KG1 (cell line): ENCODE measurements at regions not wholly inside any gene's neighbourhood (a gene's known extent, or its start where the extent isn't known, plus 50 kb on each side); places are given as distances from the start of the nearest gene placed in this dataset.

Experiments used
- DNase-seq: peaks from one replicate; lab custom pipeline; 2025; lab: John Stamatoyannopoulos, UW

DNA sequence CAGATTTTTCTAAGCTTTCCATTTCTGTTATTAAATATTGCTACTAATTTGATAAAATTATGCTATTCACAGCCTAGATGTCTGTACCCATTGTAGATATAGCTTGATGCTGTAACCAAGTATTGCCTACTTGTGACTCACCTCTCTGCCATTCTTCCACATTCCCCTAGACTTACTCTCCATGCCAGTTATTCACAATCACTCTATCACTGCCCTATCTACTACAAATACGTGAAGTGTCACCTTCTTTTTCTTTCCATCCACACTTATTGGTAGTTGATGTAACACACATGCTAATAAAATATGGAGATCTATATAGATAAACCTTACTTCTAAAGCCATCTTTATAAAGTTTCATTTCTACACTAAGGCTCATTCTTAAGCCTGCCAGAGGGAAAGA lies 179.4 kb upstream of the PACRGL start:
- DNase-seq: no peak

DNA sequence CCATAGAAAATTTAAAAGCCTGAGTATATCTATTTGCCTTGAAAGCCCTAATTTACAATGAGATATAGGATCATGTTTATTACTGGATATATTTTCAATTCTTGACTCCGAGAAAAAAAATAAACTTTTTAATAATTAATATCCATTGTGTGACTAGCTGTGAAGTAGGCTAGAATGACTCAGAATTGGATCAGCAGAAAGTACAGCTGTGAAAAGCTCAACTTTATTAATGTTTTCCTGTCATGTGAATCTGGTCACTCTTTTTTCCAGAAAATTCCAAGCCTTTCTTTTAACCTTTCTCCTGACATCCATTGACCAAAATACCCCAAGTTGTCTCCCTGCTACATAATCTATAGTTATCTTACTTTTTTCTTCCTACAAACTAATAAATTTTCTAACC lies 171.8 kb upstream of the PACRGL start:
- DNase-seq: no peak

DNA sequence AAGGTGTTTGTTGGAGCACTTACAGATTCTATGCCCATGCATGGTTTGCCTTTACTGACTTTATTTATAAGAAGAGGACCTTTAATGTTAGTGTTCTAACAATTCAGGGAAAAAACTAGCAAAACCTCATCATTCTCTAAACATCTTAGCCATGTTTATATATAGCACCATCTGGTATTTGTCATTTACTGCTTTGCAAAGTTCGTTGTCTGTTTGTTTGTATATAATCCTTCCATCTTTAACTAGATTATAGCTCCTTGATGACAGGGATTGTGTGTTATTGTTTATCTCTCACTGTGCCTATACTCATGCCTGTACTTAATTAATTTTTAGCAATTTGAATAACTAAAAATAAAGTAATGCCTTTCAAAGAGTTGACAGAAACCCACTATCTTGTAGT lies 170.6 kb upstream of the PACRGL start:
- no peak for DNase-seq

DNA sequence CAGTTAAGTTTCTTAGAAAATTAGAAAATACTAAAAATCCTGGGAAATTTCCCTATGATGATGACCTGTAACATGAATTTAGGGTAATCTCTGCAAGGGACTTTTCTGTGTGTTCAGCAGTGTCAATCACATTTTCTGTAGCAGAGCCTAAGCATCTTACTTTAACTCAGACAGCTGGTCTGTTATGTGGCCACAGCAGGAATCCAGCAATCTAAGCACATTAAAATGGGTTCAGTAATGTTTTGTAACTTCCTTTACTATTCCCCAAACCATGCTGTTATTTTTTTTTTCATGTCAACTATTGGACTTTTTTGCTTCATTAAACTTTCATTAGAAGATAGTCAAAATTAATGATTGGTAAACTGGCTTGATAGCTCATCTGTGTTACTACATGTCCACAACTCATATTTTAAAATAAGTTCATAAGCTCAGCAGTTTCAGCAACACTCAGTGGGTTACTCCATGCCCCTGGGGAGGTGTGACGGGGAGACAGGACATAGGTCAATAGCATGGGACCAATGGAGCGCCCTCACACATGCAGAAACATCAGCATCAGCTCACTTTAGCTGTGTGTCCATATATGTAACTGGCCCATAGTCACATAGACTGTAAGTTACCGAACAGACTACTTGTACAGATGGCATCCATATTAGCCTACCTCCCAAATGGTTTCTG lies 168.0 kb upstream of the PACRGL start:
- DNase-seq: no peak

DNA sequence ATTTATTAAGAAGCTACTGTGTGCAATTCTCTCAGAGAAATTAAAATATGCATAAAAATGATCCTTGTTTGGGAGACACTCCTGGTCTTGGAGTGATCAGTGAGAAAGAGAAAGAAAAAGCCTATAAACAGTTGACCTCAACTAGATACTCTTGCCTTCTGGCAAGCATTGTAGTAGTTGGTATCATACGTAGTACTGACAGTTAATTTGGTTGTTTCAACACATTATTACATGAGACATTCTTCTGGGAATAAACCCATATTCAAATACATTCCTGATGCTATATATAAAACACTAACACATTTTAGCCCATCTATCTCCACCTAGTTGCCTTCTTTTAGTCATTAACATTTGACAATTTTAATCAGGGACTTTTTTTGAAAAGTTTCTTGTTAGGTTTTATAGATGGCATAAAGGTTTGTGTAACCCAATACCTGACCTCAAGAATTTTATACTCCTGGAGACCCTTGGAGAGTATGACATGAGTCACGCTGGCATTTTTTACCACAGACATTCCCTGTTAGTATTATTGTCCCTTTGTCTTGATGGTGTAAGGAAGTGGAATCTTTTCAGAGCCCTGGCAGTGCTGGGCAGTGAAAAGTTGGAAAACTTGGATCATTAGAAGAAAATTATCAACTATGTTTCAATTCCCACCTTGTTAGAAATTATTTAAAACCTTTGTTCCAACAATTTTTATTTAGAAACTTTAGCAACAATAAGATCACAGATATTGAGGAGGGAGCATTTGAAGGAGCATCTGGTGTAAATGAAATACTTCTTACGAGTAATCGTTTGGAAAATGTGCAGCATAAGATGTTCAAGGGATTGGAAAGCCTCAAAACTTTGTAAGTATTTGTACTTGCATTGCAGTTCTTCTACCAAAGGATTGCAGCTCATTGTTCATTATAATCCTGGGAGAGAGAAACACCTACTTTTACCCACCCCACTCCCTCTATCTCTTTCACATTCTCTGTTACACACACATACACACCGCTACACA lies 167.1 kb upstream of the PACRGL start:
- DNase-seq: no peak

DNA sequence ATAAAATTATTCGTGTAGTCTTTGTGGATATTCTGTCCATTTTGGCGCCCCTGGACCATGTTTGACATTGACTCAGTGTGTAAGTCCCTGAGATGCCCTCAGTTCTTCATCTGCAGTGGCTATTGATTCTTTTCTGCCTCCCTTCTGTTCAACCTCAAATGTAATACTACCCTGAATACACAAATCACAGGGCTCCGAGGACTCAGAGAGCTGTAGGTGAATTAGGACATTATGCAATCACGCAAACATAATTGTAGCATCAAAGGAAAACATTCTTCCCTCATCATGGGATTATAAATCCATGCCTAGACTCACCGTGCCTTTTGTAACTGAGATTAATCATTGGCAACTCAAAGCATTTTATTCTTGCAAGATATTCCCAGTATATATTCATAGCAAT lies 161.4 kb upstream of the PACRGL start:
- DNase-seq: no peak

DNA sequence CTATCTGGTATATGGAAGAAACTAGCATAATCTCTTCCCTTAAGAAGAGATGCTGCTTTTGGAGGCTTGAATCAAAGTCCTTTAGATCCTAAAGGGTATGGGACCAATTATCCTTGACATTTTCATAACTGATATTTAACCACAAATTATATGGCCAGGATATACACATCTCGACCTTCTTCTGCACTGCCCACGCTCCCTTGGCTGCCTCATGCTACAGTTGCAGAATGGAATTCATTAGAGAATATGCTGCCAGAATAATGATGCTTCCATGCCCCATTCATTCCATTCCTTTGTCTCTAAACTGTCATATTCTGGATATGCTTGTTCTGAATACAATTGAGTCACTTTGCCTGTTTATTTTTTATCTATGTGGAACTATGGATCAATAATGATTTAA lies 157.1 kb upstream of the PACRGL start:
- no peak for DNase-seq

DNA sequence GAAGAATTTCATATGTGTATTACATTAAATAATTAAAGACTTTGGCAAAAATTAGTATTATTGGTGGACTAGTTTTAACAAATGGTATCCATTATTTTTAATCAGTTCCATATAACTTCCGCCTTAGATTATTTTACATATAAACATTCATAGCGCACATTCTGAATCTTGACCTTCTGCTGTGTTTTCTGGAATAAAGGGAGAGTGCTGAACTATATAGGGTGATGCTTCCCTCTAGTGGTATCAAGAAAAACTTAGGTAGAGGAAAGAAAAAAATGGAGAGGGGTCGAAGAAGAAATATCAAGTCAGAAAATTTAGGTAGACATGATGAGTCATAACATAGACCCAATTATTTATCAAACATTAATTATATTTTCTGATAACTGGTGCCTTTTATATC lies 155.6 kb upstream of the PACRGL start:
- DNase-seq: no peak

DNA sequence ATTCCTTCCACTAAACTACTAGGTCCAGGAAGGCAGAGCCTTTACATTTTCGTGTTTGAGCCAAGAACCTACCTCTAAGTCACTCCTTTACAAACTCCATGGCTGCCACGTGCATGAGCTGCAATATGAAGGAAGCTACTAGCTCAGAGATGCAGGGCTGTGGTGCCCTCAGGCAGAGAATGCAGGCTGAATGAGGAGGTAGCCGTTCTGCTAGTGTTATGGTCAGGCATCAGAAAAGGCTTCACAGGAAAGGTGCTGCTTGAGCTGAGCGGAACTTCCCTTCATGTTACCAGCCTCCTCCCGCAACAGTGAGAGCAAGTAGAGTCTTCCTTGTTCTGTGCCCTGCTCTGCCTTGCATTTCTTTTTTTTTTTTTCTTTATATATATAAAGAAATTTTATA lies 148.3 kb upstream of the PACRGL start:
- no peak for DNase-seq

DNA sequence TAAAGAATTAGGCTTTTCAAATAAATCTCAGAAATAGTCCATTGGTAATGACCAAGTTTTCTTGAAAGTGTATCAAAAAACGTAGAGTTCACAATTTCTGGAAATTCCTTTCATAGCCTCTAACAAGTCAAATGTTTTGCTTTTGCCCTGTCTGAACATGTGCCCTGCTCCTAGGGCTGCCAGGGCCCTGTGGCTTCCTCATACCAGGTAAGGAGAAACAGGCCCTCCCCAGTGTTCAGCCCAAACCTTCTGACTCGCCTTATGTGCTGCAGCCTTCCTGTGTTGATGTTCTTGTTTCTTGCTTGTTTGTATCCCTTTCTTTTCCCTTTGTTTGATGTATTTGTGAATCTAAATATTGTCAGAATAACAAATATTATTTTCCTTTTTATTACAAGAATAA lies 146.1 kb upstream of the PACRGL start:
- DNase-seq: no peak

DNA sequence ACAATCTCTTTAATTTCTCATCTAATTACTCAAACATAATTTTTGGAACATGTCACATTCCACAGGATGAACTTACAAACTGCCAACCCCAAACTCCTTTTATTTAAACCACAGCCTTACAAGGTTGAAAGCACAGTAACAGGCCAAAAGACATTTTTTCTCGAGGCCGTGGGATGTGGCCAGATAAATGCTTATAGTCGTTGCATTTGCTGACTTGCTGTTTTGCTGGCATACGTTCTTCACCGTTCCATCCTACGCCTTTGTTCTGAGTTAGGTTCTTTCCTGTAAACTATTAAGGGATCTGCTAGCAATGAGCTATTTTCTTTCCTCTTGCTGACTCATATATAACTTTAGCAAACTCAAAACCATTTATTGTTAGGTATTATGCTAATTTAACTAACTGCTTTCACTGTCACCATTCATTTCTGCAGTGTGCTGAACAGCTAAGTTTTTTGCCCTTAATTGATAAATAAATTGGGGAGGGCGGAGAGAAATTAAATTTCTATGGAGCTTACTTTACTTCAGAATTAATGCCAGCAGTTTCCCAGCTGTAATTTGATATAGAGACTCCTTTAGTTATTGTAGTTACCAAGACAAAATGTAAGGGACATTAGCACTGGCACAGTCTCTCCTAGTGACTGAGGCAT lies 135.1 kb upstream of the PACRGL start:
- DNase-seq: no peak

DNA sequence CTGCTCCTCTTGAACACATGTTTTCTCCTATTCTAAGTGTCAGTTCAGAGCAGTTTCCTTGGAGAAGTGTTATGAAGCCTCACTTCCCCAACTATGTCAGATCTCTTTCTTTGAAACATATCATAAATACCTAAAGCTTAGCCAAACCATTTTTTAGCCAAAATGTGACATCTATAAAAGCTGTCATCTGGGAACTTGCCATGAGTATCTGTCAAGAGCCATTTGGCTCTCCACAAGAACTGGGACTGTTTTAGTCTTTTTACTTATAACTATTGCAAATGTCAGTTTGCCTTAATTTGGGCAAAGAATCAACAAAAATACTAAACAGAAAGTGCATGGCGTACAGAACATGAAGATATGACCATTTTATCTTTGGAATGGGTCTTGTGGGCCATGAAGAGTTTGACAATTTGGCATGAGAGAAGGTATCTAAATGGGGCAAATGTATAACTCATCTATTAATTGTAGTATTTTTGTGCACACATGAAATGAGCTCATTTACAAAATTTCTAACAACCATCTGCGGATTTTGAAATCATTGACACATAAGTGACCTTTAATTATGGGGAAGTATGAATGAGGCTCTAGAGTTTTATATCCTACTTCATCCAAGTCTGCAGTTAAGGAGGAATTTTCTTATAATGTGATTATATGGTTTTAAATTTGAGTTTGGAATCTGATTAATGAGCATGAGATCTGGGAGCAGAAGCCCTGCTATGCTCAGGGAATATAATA lies 129.1 kb upstream of the PACRGL start:
- DNase-seq: no peak

DNA sequence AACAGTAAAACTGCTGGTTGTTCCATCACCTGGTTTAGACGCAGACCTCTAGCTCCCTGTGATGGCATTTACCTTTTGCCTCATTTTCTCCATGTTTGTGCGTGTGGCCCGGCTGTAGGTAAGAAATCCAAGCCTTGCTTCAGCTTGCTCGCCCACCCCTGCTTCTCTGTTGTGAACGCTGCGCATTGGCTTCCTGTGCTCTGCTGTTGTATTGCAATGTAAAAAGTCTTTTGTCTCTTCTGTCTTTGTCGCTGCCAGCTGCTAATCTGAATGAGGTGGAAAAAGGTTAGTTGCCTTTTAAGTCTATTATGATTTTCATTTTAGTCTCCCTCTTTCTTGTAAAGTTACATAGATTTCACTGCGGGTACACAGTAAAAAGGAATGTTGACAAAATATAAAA lies 127.3 kb upstream of the PACRGL start:
- DNase-seq: no peak

DNA sequence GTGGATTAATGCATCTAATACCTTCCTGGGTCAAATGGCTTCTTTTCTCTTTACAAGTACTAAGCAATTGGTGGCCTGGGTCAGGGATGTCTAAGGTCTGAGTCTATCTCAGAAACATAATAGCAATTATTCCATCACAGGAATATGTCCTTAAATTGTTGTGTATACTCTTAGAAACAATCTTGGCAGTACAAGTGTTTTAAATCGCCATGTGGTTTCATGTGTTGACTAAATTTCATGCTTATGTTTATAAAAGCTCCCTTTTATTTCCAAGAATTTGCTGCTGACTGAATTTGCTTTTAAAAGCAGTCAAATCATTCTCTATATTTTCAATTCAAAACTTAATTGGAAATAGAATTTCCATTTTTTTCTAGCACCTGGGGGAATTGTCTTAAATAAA lies 125.3 kb upstream of the PACRGL start:
- DNase-seq: no peak

DNA sequence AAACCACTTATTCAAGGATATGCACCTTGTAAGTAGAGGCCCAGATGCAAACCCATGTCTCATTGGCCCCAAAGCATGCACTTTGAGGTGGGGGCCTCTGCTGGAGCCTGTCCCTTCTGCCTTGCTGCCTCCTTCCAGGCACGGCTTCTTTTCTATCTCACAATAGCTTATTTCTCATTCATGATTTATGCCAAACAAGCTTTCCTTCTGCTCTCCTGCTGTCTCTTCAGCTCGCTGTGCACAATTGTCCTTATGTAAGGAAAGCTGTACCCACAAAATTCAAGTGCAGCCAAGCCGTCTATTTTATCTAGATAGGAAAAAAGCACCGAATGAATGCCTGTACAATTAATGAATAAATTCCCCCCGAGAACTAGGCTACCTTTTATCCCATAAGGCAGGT lies 124.8 kb upstream of the PACRGL start:
- no peak for DNase-seq

DNA sequence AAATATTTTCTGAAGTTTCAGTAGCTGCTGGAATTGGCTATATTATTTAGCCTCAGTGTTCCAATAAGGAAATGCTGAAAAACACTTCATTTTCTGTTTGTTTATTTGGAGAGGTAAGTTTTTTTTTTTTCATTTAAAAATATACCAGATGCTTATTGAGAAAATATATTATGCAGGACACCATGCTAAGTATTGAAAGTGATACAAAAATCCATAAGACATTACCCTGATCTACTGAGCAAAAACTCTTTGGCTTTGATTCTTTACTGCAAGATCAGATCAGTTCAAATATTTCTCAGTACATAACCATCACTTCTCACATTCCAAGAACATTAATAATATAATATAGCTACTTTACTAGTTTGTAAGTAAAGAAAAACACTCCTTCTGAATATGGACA lies 123.4 kb upstream of the PACRGL start:
- DNase-seq: no peak

DNA sequence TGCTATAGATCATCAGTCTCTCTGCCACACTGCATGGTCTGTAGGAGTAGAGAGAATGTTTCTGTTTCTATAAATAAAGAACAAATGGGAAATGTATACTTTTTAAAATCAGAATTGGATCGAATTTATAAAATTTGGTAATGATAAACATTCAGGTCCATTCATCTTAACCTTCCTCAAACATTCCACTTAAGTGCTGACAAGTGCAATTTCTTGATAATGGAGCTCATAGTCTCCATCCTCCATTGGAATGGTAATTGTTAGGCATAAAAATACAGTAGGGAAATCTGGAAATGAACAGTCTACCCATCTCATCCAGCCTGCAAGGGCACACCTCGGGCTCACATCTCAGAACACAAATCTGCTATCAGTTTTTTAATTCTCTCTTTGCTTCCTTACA lies 122.6 kb upstream of the PACRGL start:
- no peak for DNase-seq

DNA sequence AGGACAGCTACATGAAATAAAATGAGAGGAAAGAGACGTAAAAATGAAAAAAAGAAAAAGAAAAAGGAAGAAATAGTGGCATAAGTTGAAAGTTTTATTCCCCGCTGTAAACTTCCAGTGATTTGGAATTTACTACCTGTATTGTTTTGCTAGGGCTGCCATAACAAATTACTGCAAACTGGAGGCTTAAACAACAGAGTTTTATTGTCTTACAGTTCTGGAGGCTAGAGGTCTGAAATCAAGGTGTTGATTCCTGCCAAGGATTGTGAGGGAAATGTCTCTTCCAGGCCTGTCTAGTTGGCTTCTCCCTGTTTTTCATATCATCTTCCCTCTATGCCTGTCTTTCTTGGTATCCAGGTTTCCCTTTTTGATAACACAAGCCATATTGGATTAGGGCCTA lies 119.4 kb upstream of the PACRGL start:
- DNase-seq: no peak

DNA sequence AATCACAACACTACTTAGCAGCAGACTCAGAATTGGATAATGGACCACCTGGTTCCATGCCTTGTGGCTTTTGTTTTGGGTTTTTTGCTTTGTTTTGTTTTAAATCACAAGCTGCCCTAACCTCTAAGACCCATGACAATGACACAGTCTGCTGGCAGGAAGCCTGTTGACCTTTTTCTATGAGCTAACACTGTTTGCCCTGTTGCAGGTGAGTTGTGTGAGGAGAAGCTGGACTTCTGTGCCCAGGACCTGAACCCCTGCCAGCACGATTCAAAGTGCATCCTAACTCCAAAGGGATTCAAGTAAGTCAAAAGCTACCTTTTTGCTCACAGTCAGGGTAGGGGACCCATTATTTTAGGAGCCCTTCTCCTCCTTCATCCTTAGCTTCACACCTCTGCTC lies 110.8 kb upstream of the PACRGL start:
- no peak for DNase-seq

DNA sequence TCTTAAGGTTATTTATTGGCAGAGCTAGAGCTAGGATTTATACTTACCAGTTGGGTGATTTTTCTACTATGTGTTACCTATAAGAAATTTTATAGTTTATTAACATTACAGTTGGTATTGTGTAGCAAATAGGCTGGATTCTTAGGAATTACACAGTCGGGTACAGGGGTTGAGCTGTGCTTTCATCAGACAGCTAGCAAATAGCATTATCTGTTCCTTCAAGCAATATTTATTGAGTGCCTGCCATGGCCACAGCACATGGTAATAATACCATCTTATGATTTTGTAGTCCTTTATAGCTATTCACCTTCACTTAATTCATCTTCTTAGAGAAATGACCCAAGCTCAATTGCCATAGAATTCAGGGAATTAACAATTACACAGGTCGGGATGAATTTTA lies 109.4 kb upstream of the PACRGL start:
- DNase-seq: no peak

DNA sequence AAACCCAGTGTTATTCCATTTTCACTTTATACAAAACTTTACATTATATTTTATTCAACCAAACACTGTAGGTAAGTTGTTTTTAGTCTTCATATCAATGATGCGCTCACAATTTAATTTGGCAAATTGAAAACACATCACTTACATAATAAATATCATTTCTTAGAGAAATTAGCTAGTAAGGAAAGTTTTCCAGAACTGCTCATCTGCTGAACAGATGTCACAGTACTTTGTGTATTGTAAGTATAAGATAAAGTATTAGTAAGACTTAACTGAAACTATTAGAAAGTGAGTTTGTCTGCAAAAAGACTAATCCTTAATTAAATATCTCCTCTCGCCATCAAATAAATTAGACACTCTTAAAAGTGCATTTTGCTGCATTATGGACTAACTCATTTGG lies 108.7 kb upstream of the PACRGL start:
- no peak for DNase-seq

DNA sequence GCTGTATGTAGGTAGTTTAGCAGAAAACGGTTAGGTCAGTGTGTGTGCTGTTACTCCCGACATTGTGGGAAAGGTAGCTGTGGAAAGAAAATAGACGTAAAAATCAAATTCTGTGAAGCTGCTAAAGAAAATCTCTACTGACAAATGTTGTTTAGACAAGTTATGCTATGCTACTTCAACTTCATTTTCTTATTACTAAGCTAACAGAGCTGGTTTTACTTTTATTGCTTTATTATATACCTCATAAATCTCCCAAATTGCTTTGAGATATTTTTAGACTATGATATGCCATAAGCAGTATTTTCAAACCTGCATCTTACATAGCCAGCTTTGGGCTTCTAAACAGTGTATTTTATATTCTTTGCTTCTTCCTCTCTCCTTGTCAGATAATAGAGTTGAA lies 108.2 kb upstream of the PACRGL start:
- DNase-seq: no peak
